ENCODE measurements at regions not wholly inside any gene's neighbourhood (a gene's known extent, or its start where the extent isn't known, plus 50 kb on each side); places are given as distances from the start of the nearest gene placed in this dataset.

DNA sequence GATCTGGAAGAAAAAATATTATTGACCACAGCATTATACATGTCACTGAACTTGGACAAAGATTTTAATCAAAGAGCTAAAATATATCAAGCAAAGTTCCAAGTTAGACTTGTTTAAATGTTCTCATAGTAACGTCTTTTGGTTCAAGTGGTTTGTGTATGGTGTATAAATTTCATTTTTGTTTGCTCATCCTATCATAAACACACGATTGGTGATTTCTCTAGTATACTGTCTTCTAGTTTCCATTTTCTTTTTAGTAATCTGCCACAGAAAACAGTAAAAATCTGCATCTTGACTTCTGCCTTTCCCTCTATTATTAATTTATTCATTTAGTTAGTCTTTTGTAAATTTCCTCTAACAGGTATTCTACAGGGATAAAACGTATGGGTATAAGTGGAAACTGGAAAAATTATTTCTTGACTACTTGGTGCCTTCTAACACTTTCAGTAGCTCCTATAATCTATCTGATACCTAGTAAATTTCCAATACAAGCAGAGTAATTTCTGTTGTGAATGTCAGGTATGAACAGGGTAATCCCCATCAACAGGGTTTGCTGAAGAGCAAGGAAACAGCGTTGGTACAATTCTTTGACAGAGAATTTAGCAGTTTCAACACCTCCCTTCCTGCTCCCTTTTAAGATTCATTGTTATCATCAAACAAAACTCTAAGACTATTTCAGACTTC is 268.0 kb downstream of the PTPRC start:
- no peak for DNase-seq

GRCh38 chr1:198907423-198907746 is 268.5 kb downstream of the PTPRC start:
- no peak for DNase-seq

DNA sequence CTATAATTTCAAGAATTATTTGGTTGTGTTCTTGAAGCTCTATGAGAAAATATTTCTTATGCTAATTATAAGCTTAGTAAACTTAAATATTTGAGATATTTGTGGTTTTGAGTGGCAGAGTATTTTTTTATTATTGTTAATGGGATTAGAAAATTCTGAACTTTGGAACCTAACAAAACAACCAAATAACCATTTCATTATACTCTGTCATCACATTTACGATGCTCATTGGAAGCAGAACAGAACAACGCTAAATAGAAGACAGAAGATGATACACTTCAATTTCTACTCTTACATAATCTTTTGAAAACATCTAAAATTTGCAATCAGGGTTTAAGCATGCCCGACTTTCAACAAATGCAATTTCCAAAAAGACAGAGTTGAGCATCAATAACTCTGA is 270.2 kb downstream of the PTPRC start:
- DNase-seq = no peak

DNA sequence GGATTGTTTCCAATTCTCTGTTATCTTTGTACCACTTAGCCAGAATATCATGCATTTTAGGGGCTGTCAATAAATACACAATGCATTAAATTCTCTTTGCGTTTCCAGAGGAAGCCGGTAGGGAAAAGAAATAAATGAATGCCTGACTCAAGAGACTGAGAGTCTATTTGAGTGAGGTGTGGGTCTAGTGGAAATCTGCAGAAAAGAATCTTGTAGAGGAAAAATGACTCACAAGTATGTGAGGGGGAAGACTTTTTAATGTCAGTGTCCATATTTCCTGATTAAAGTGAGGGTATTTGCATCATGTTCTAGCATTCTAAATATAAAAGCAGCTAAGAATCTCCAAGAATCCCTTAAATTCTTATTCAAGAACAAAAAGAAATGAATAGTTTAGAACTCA is 271.1 kb downstream of the PTPRC start:
- DNase-seq = no peak

DNA sequence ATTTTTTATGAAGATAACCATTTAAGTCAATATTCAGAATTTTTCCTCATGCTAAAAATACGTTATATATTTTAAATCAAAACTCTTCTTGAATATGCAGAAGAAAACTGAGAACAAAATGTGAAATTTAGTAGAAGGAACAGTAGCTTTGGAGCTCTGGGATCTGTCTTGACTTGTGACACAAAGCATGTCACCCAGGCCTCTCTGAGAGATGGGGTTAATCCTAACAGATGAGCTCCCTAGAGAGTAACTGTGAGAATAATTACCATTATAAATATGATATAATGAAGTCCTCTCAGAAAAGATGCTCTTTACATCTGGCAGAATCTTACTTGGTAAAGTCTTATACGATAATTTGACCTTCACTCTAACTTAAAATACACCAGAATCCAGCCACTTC is 272.0 kb downstream of the PTPRC start:
- no peak for DNase-seq

DNA sequence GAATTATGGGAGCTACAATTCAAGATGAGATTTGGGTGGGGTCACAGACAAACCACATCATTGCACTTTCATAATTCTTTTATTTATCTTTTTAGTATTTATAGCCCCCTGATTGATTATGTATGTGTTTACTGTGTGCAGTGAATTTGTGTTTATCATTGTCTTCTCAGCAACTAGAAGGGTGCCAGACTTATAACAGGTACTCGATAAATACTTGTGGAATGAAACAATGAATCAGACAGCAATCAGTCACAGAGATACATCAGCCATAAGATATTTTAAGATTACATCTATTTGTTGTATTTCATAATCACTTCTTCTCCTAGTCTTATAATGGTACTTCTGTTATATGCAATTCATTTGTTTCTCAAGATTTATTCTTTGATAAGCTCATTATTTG is 273.2 kb downstream of the PTPRC start:
- no peak for DNase-seq

GRCh38 chr1:198913667-198914066 is 274.8 kb downstream of the PTPRC start:
- no peak for DNase-seq

DNA sequence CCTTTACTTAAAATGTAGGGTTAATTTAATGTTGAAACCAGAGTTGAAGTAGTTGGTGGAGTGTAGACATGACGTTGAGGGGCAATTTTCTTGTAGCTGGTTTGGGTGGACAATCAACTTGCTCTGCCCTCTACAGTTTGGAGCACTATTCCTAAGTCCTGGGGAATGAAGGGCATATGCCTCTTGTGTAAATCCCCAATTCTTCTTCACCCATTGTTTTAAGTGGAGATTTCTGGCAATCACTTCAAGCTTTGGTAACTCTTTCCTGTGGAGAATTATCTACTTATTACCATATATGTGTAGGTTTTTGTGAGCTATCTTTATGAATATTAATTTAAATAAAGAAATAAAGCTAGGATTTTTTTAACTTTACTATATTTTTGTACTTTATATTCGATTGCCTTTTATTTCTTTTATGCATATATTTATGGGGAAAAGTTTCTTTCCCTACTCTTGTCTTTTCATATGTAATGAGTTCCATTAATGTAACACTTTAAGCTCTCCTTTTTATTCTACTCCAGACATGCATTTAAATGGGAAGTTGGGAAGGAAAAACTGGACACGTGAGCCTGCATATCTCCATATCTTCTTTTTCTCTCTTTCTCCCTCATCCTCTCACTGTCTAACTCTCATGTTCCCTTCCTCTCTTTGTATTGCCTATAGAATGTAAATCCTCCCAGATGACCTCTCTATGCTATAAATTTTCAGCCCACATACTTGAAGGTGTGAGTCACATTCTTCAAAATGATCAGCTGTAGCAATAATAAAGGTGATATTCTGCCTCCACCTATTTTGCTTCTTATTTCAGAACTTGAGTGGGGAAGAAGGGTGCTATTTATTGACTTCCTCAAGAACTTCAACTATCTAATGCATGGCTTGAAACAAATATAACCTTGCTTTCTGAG is 276.7 kb downstream of the PTPRC start:
- DNase-seq = no peak

GRCh38 chr1:198917226-198917625 is 278.4 kb downstream of the PTPRC start:
- DNase-seq = no peak

GRCh38 chr1:198918920-198919319 is 280.1 kb downstream of the PTPRC start:
- no peak for DNase-seq

DNA sequence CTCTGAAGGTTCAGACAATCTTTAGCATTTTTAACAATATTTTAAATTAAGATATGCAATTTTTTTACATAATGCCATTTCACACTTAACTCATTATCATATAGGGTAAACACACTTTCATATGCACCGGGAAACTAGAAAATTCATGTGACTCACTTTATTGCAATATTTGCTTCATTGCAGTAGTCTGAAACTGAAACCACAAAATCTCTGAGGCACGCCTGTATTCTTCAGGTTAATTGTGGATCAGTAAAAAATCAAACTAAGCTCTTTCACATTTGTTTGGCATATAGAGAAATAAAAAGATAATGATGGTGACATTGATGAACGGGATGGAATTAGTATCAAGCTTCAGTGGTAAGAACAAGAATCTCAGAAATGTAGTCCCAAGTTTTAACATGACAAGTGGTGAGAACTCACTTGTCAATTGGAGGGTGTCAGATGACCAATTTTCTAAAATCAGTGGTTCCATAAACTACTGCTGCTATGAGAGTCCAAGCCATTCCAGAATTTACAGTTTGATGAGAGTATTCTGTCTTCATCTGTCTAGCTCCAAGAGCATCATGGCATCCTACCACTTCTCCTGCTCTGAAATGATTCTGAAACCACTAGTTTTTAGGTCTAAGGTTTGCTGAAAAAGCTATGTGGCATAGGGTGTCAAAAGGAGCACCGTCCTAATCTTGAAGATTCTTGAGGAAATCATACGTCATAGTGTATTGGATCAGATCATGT is 281.0 kb downstream of the PTPRC start:
- DNase-seq = no peak

DNA sequence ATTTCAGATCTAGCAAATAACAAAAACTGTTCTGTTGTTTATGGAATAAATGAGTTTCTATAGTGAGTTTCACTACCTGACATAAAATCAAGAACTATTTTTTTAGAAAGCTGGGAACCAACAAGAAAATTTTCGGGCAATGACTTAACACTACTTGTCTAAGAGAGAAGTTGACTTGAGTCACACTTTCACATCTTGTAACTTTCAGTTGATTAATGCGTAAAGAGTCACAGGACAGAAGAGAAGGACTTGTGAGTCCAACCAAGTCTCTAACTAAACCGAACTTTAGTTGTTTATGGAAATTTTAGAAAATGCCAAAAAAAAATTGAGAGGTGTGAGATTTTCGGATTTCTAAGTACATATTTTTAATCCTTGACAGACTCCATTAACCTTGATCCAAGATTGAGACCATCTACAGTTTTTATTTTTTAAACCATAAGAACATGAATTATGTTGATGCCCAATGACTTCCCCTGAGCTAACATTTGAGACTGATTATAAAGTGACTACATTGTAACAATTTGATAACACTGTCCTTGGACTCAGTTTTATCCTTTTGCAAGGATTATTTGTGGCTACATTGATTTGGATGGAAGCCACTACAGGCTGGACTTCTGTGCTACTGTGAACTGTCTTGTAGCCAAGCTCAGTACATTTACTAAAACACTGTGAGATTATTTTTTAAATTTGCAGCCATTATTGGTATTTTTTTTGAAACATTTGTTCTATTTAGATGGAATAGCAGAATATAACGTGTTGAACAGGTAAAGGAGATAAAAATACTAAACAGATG is 284.0 kb downstream of the PTPRC start:
- DNase-seq = no peak

DNA sequence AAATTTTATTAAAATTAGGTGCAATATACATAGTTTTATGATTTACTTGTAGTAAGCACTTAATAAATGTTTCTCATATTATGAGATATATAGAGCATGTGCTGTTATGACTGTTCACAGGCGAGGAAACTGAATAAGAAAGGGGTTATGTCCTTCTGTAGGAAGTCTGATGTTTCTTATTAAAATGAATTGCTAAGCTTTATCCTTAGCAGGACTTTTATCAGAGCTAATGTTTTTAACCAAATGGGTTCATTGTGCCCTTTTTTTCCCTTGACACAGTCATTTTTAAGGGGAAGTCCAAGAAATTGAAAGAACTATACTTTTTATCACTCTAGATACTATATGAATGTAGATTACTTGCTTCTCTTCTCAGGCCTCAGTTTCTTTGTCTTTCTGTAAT is 285.2 kb downstream of the PTPRC start:
- no peak for DNase-seq

- DNase-seq = no peak
These were observed 286.7 kb downstream of the PTPRC start for GRCh38 chr1:198925567-198925966.

DNA sequence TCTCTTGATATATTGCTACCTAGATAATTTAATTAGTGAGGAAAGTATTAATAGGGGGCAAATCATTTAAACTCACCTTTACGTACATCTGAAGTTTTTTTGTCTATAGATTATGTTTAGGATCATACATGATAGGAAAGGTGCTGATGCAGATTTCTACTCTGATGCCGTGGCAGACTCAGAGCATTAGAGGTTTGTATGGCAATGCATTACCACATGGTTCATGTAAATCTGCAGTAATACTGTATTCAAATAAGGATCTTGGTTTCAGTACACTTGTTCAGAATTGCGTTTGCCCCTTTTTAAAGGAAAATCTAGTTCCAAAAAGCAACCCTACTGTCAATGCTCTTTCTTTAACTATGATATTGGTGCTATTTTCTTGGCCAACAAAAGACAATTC is 288.3 kb downstream of the PTPRC start:
- no peak for DNase-seq

DNA sequence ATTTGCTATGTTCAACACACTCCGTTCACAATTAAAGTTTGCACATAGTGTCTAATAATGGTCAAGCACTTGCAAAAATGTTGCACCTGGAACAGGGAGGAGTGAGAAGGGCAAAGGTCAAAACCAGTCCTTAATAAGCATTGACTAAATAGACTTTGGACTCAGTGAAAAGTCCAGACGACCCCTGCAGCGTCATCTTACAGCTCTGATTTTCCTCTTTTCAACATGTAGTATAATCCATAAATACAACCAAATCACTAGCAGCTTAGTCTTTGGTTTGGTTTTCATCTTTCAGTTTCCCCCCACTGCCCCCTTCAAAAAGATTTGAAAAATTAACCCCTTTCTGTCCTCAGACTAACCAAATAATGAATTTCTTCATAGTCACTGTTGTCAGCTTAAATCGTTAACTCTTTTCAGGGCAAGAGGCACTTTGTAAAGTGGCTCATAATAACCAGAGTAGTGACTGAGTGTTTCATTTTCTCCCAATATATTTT is 290.3 kb downstream of the PTPRC start:
- no peak for DNase-seq

- DNase-seq = no peak
These were observed 291.2 kb downstream of the PTPRC start for GRCh38 chr1:198929961-198930599.

- DNase-seq = no peak
These were observed 293.6 kb downstream of the PTPRC start for GRCh38 chr1:198932351-198932991.

GRCh38 chr1:198933515-198934222 is 294.8 kb downstream of the PTPRC start:
- DNase-seq = no peak

GRCh38 chr1:198934426-198934825 is 295.6 kb downstream of the PTPRC start:
- no peak for DNase-seq

DNA sequence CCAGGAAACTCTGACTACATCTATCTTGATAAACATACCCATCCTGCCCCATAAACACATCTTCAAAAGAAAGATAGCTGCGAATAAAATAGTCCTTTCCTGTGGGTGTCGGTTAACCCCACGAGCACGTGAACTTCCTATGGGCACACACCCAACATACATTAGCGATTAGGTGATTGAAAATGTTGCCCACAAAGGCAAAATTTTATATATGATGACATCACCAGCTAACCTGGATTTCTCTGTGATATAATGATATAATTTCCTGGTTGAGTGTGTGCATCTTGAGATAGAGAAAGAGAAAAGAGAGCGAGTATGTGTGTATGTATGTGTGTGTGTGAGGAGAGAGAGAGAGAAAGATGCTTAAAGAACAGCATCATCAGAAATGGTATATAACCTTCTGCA is 296.1 kb downstream of the PTPRC start:
- peak; percentile 17 to 21 for DNase-seq
